Liver (tissue), 8 donors: ENCODE measurements at regions not wholly inside any gene's neighbourhood (a gene's known extent, or its start where the extent isn't known, plus 50 kb on each side); places are given as distances from the start of the nearest gene placed in this dataset.

Source experiments
- DNase-seq: peaks from one replicate; pipeline ENCODE4 v3.0.0-alpha.2; 2017; ENCODE audit warnings: low spot score
- H3K27ac ChIP-seq, 2 donors: one replicate each; pipeline ENCODE4 v1.7.0; 2013; ENCODE audit warnings: inconsistent platforms in 2 of 2, low read length in 2 of 2, control low read depth in 1 of 2, low read depth in 1 of 2, mild to moderate bottlenecking in 1 of 2
- H3K27me3 ChIP-seq, 4 donors: one replicate each; pipeline versions ENCODE4 v1.6.1 to v1.7.0; 2013; ENCODE audit warnings: low read length in 3 of 4, inconsistent platforms in 1 of 4, mild to moderate bottlenecking in 1 of 4, moderate library complexity in 1 of 4; ENCODE audit not compliant: control insufficient read depth in 4 of 4, insufficient read depth in 4 of 4
- H3K36me3 ChIP-seq, 4 donors: one replicate each; pipeline versions ENCODE4 v1.6.1 to v1.7.0; 2013; ENCODE audit warnings: low read length in 3 of 4, mild to moderate bottlenecking in 3 of 4, low read depth in 1 of 4, moderate library complexity in 1 of 4; ENCODE audit not compliant: control insufficient read depth in 4 of 4, insufficient read depth in 3 of 4
- H3K4me1 ChIP-seq, 4 donors: one replicate each; pipeline versions ENCODE4 v1.6.1 to v1.7.0; 2013; ENCODE audit warnings: low read length in 3 of 4, mild to moderate bottlenecking in 3 of 4, moderate library complexity in 1 of 4; ENCODE audit not compliant: control insufficient read depth in 4 of 4, insufficient read depth in 4 of 4
- H3K4me3 ChIP-seq, 3 donors: one replicate each; pipeline versions ENCODE4 v1.6.1 to v1.7.0; 2013; ENCODE audit warnings: low read length in 3 of 3, control low read depth in 1 of 3, low read depth in 1 of 3, mild to moderate bottlenecking in 1 of 3
- H3K9ac ChIP-seq, 2 donors: one replicate each; pipeline ENCODE4 v1.7.0; 2013; ENCODE audit warnings: low read length in 2 of 2, mild to moderate bottlenecking in 2 of 2, moderate library complexity in 2 of 2, control low read depth in 1 of 2, low read depth in 1 of 2
- H3K9me3 ChIP-seq, 4 donors: one replicate each; pipeline versions ENCODE4 v1.6.1 to v1.7.0; 2013; ENCODE audit warnings: low read length in 3 of 4; ENCODE audit not compliant: control insufficient read depth in 4 of 4
- ATF3 ChIP-seq: IDR thresholded peaks from 2 replicates; pipeline ENCODE4 v1.6.1; 2016; ENCODE audit warnings: antibody characterized with exemption
- CTCF ChIP-seq: fragments of 150-350 bp; IDR thresholded peaks from 2 replicates; pipeline ENCODE4 v1.5.1; 2017; ENCODE audit warnings: improper control_type of control experiment, low read depth, low read length; ENCODE audit not compliant: missing input control
- EGR1 ChIP-seq, 2 donors: IDR thresholded peaks; 2 replicates each; pipeline ENCODE4 v1.6.1; 2016 to 2018; ENCODE audit warnings: antibody characterized with exemption in 2 of 2, low read depth in 2 of 2
- FOXA1 ChIP-seq: IDR thresholded peaks from 2 replicates; pipeline ENCODE4 v1.6.1; 2016; ENCODE audit warnings: antibody characterized with exemption
- FOXA2 ChIP-seq: IDR thresholded peaks from 2 replicates; pipeline ENCODE4 v1.6.1; 2016; ENCODE audit warnings: antibody characterized with exemption
- GABPA ChIP-seq, 2 donors: IDR thresholded peaks in 1 of 2; conservative IDR thresholded peaks in 1 of 2; 2 replicates each; pipeline ENCODE4 v1.6.1; 2016; ENCODE audit warnings: antibody characterized with exemption in 2 of 2, mild to moderate bottlenecking in 1 of 2, moderate library complexity in 1 of 2
- HNF4A ChIP-seq, 2 donors: conservative IDR thresholded peaks; 2 replicates each; pipeline ENCODE4 v1.6.1; 2016; ENCODE audit warnings: antibody characterized with exemption in 2 of 2, mild to moderate bottlenecking in 2 of 2
- HNF4G ChIP-seq: IDR thresholded peaks from 2 replicates; pipeline ENCODE4 v1.6.1; 2016; ENCODE audit warnings: antibody characterized with exemption
- JUND ChIP-seq, 2 donors: IDR thresholded peaks; 2 replicates each; pipeline ENCODE4 v1.6.1; 2016; ENCODE audit warnings: antibody characterized with exemption in 2 of 2
- MAX ChIP-seq: IDR thresholded peaks from 2 replicates; pipeline ENCODE4 v1.6.1; 2016; ENCODE audit warnings: antibody characterized with exemption
- NR2F2 ChIP-seq: IDR thresholded peaks from 2 replicates; pipeline ENCODE4 v1.6.1; 2016; ENCODE audit warnings: antibody characterized with exemption
- RAD21 ChIP-seq, 2 donors: IDR thresholded peaks; 2 replicates each; pipeline ENCODE4 v1.6.1; 2016; ENCODE audit warnings: antibody characterized with exemption in 2 of 2, mild to moderate bottlenecking in 2 of 2
- REST ChIP-seq: IDR thresholded peaks from 2 replicates; pipeline ENCODE4 v1.6.1; 2016; ENCODE audit warnings: antibody characterized with exemption, mild to moderate bottlenecking
- RXRA ChIP-seq, 2 donors: IDR thresholded peaks; 2 replicates each; pipeline ENCODE4 v1.6.1; 2017 to 2018; ENCODE audit warnings: antibody characterized with exemption in 2 of 2, mild to moderate bottlenecking in 1 of 2
- SP1 ChIP-seq: IDR thresholded peaks from 2 replicates; pipeline ENCODE4 v1.6.1; 2018; ENCODE audit warnings: antibody characterized with exemption, mild to moderate bottlenecking
- TAF1 ChIP-seq: conservative IDR thresholded peaks from 2 replicates; pipeline ENCODE4 v1.6.1; 2016; ENCODE audit warnings: antibody characterized with exemption, mild to moderate bottlenecking
- YY1 ChIP-seq: IDR thresholded peaks from 2 replicates; pipeline ENCODE4 v1.6.1; 2016; ENCODE audit warnings: antibody characterized with exemption, mild to moderate bottlenecking
- ZBTB33 ChIP-seq: IDR thresholded peaks from 2 replicates; pipeline ENCODE4 v1.6.1; 2016; ENCODE audit warnings: antibody characterized with exemption
- WGBS: extraction: QIAGEN DNeasy Blood & Tissue Kit; methylation state at CpG from one replicate; pipeline ENCODE4 v1.1.7; 2013; 5-methylcytosine and 5-hydroxymethylcytosine counted together
- donor health status: healthy.
- donor health status: healthy.
- donor health status: healthy.
- donor health status: healthy.
- donor health status: healthy.

GRCh38 chr5:17769277-17769676, 135.0 kb downstream of the TAF11L14 start (continued):
- no peak for TF ChIP-seq REST

GRCh38 chr5:17772232-17772631, 138.0 kb downstream of the TAF11L14 start:
- Histone ChIP-seq H3K27ac (no peak overlapping the region), H3K9me3 (no peaks in the 10 kb centered on the region), H3K36me3 (no peaks in the 10 kb centered on the region), H3K4me3 (no peak overlapping the region), H3K27me3 (no peaks in the 10 kb centered on the region), H3K9ac (no peak overlapping the region), H3K4me1 (no peaks in the 10 kb centered on the region)
- no peak for TF ChIP-seq SP1
- no peak for TF ChIP-seq RAD21 (IDR thresholded peaks at IDR 0.05)
- TF ChIP-seq MAX: no peak
- TF ChIP-seq ZBTB33: no peak
- TF ChIP-seq TAF1: no peak
- no peak for TF ChIP-seq GABPA (IDR thresholded peaks at IDR 0.05 in 1 of 2, conservative IDR thresholded peaks at IDR 0.05 in 1 of 2)
- TF ChIP-seq RXRA (IDR thresholded peaks at IDR 0.05): no peak
- no peak for TF ChIP-seq HNF4G
- no peak for TF ChIP-seq REST
- no peak for TF ChIP-seq FOXA2
- TF ChIP-seq NR2F2: no peak
- no peak for TF ChIP-seq JUND (IDR thresholded peaks at IDR 0.05)
- no peak for TF ChIP-seq FOXA1
- no peak for TF ChIP-seq ATF3
- TF ChIP-seq YY1: no peak
- TF ChIP-seq CTCF: no peak
- no peak for TF ChIP-seq HNF4A (conservative IDR thresholded peaks at IDR 0.05)
- no peak for TF ChIP-seq EGR1 (IDR thresholded peaks at IDR 0.05; ENCODE audit: low read depth in 2 of 2)
- DNase-seq: no peak
- WGBS: 88% methylated on average over 6 of the region's 6 CpGs
